GM06990 (cell line): ENCODE measurements at regions not wholly inside any gene's neighbourhood (a gene's known extent, or its start where the extent isn't known, plus 50 kb on each side); places are given as distances from the start of the nearest gene placed in this dataset.

Experiments used
- DNase-seq: peaks from one replicate; pipeline ENCODE4 v3.0.0-alpha.2; 2011; ENCODE audit not compliant: insufficient read length; ENCODE audit errors: extremely low read depth
- H3K27me3 ChIP-seq: replicated peaks from 2 replicates; pipeline ENCODE4 v1.6.0; 2011; ENCODE audit warnings: low read length; ENCODE audit not compliant: control insufficient read depth, insufficient read depth
- H3K36me3 ChIP-seq: 2 replicates; pipeline ENCODE4 v1.5.1; 2011; ENCODE audit warnings: low read length; ENCODE audit not compliant: control insufficient read depth, insufficient read depth
- H3K4me3 ChIP-seq: replicated peaks from 2 replicates; pipeline ENCODE4 v1.5.1; 2011; ENCODE audit warnings: low read depth, mild to moderate bottlenecking, control low read depth, low read length
- CTCF ChIP-seq: IDR thresholded peaks from 2 replicates; pipeline ENCODE4 v1.5.1; 2011; ENCODE audit warnings: low read length, control low read depth, mild to moderate bottlenecking, inconsistent platforms; ENCODE audit not compliant: insufficient read depth, poor library complexity, severe bottlenecking

GRCh38 chr14:34201909-34202637, 251.2 kb upstream of the EGLN3 start:
- DNase-seq = no peak
- Histone ChIP-seq H3K36me3 (no peaks in the 10 kb centered on the region), H3K4me3 (no peak overlapping the region), H3K27me3 (no peaks in the 10 kb centered on the region)
- TF ChIP-seq CTCF = no peak

GRCh38 chr14:34199585-34199984, 248.7 kb upstream of the EGLN3 start:
- H3K4me3 ChIP-seq = no peak overlapping the region
- H3K36me3 ChIP-seq = no peaks in the 10 kb centered on the region
- no peaks in the 10 kb centered on the region for H3K27me3 ChIP-seq
- DNase-seq = no peak
- TF ChIP-seq CTCF = no peak

- Histone ChIP-seq H3K4me3 (no peak overlapping the region), H3K36me3 (no peaks in the 10 kb centered on the region), H3K27me3 (no peaks in the 10 kb centered on the region)
- TF ChIP-seq CTCF = no peak
- no peak for DNase-seq
Observed at GRCh38 chr14:34198096-34198495, 247.2 kb upstream of the EGLN3 start.

GRCh38 chr14:34195964-34196363, 245.1 kb upstream of the EGLN3 start:
- no peak for DNase-seq
- H3K36me3 ChIP-seq = no peaks in the 10 kb centered on the region
- H3K4me3 ChIP-seq = no peak overlapping the region
- no peak for TF ChIP-seq CTCF
- no peaks in the 10 kb centered on the region for H3K27me3 ChIP-seq

DNA sequence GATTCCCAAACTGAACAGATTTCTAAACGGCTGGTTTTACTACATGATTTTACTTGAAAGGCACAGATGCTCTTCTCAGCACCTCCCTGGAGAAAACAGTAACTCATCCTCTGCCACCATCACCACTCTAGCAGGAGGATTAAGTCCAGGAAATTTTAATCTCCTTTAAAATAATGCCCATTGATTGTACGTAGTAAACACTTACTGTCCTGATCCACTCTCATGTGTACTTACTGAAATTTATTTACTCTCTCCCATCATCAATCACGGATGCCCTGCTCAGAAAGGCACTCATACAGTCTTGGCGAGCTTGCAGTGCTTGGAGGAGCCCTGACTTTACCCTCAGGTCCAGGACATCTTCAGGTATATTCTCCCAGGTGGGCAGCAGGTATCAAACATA, 239.8 kb upstream of the EGLN3 start:
- Histone ChIP-seq H3K4me3 (no peak overlapping the region), H3K27me3 (no peaks in the 10 kb centered on the region), H3K36me3 (no peaks in the 10 kb centered on the region)
- DNase-seq = no peak
- TF ChIP-seq CTCF = no peak

DNA sequence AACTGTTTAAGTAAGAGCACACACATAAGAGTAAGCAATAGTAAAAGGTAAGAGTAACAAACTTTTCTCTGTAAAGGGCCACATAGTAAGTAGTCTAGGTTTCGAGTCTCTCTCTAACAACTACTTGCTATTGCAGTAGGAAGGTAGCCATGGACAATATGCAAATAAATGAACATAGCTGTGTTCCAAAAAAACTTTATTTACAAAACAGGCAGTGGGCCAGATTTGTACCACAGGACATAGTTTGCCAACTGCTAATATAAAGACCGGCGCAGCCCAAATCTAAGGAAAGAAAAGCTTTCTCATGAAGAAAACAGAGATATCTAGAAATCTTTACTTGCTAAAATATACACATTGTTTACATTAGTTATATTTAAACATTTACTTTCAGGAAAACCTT, 239.0 kb upstream of the EGLN3 start:
- no peaks in the 10 kb centered on the region for H3K36me3 ChIP-seq
- DNase-seq = no peak
- no peak for TF ChIP-seq CTCF
- H3K27me3 ChIP-seq = no peaks in the 10 kb centered on the region
- H3K4me3 ChIP-seq = no peak overlapping the region
